ENCODE measurements at regions not wholly inside any gene's neighbourhood (a gene's known extent, or its start where the extent isn't known, plus 50 kb on each side); places are given as distances from the start of the nearest gene placed in this dataset.

- Histone ChIP-seq H2AFZ (ENCODE audit: insufficient read depth, low read depth, low read length, poor library complexity, severe bottlenecking) (no peak overlapping the region), H3K27me3 (ENCODE audit: control insufficient read depth in 2 of 2, insufficient read depth in 2 of 2, low read length in 2 of 2) (no peaks in the 10 kb centered on the region), H3K79me2 (ENCODE audit: insufficient read depth, low read length) (no peaks in the 10 kb centered on the region), H3K4me2 (replicated peaks; ENCODE audit: extremely low read depth, low read length, poor library complexity, severe bottlenecking) (no peak overlapping the region), H3K9me3 (replicated peaks in 1 of 2; ENCODE audit: control insufficient read depth in 1 of 2, insufficient read depth in 1 of 2, low read length in 2 of 2) (no peaks in the 10 kb centered on the region), H3K27ac (ENCODE audit: low read depth in 1 of 2, low read length in 2 of 2) (no peak overlapping the region), H4K20me1 (ENCODE audit: insufficient read depth, low read length) (no peaks in the 10 kb centered on the region), H3K4me3 (replicated peaks in 1 of 3; ENCODE audit: low read depth in 2 of 3, low read length in 3 of 3) (no peak overlapping the region), H3K36me3 (replicated peaks in 1 of 2; ENCODE audit: control insufficient read depth in 1 of 2, insufficient read depth in 2 of 2, low read length in 2 of 2) (no peaks in the 10 kb centered on the region), H3K9ac (ENCODE audit: insufficient read depth, low read length, poor library complexity, severe bottlenecking) (no peak overlapping the region), H3K4me1 (ENCODE audit: control insufficient read depth in 1 of 2, insufficient read depth in 2 of 2, low read length in 2 of 2) (no peaks in the 10 kb centered on the region)
- no peak for TF ChIP-seq CTCF (IDR thresholded peaks at IDR 0.05)
- WGBS (ENCODE audit: insufficient coverage) = 100% methylated on average over 1 of the region's 3 CpGs
- intact Hi-C loops (cut with micrococcal nuclease) = no loop called here
- H3K4me1 Mint-ChIP-seq = no peaks in the 10 kb centered on the region
- H3K27ac Mint-ChIP-seq = no peak overlapping the region
- no peaks in the 10 kb centered on the region for H3K36me3 Mint-ChIP-seq
- H3K4me3 Mint-ChIP-seq = no peak overlapping the region
- no peak for DNase-seq
- H3K9me3 Mint-ChIP-seq = peaks cover 0 to 4% (median 0%) of the 10 kb centered on the region in 7 donors
- H3K27me3 Mint-ChIP-seq (ENCODE audit: low read depth in 3 of 3) = no peaks in the 10 kb centered on the region
Measured at GRCh38 chrX:43225626-43226328, 430.3 kb upstream of the MAOA start.

- Mint-ChIP-seq H3K4me3 (no peak overlapping the region), H3K27me3 (ENCODE audit: low read depth in 3 of 3) (peaks cover 0 to 3% (median 0%) of the 10 kb centered on the region in 3 donors), H3K4me1 (no peaks in the 10 kb centered on the region), H3K9me3 (peaks cover 0 to 4% (median 0%) of the 10 kb centered on the region in 7 donors), H3K27ac (no peak overlapping the region), H3K36me3 (no peaks in the 10 kb centered on the region)
- Histone ChIP-seq H4K20me1 (ENCODE audit: insufficient read depth, low read length) (no peaks in the 10 kb centered on the region), H3K4me2 (replicated peaks; ENCODE audit: extremely low read depth, low read length, poor library complexity, severe bottlenecking) (no peak overlapping the region), H2AFZ (ENCODE audit: insufficient read depth, low read depth, low read length, poor library complexity, severe bottlenecking) (no peak overlapping the region), H3K79me2 (ENCODE audit: insufficient read depth, low read length) (no peaks in the 10 kb centered on the region), H3K27me3 (ENCODE audit: control insufficient read depth in 2 of 2, insufficient read depth in 2 of 2, low read length in 2 of 2) (no peaks in the 10 kb centered on the region), H3K4me3 (replicated peaks in 1 of 3; ENCODE audit: low read depth in 2 of 3, low read length in 3 of 3) (no peak overlapping the region), H3K9ac (ENCODE audit: insufficient read depth, low read length, poor library complexity, severe bottlenecking) (no peak overlapping the region), H3K4me1 (ENCODE audit: control insufficient read depth in 1 of 2, insufficient read depth in 2 of 2, low read length in 2 of 2) (no peaks in the 10 kb centered on the region), H3K27ac (ENCODE audit: low read depth in 1 of 2, low read length in 2 of 2) (no peak overlapping the region), H3K9me3 (replicated peaks in 1 of 2; ENCODE audit: control insufficient read depth in 1 of 2, insufficient read depth in 1 of 2, low read length in 2 of 2) (no peaks in the 10 kb centered on the region), H3K36me3 (replicated peaks in 1 of 2; ENCODE audit: control insufficient read depth in 1 of 2, insufficient read depth in 2 of 2, low read length in 2 of 2) (no peaks in the 10 kb centered on the region)
- no peak for DNase-seq
- intact Hi-C loops (cut with micrococcal nuclease) = no loop called here
- no peak for TF ChIP-seq CTCF (IDR thresholded peaks at IDR 0.05)
- WGBS (ENCODE audit: insufficient coverage) = no CpG with 5 or more reads among the region's 1 CpG
Measured at GRCh38 chrX:43238461-43238945, 417.6 kb upstream of the MAOA start.
